IPS DF 6.9 (cell line): ENCODE measurements at regions not wholly inside any gene's neighbourhood (a gene's known extent, or its start where the extent isn't known, plus 50 kb on each side); places are given as distances from the start of the nearest gene placed in this dataset.
"Not testable (repeated sequence)": the region's sequence is repeated elsewhere in the genome, so short reads cannot be mapped to it uniquely, and the experiment has no call there.

Experiments used
- DNase-seq: peaks from one replicate; pipeline ENCODE4 v3.0.0-alpha.2; 2013; ENCODE audit warnings: low read depth, low spot score
- H3K27ac ChIP-seq: one replicate; pipeline ENCODE4 v1.5.1; 2013; ENCODE audit warnings: low read length, control low read depth
- H3K27me3 ChIP-seq: 2 replicates; pipeline ENCODE4 v1.6.1; 2013; ENCODE audit warnings: mild to moderate bottlenecking, low read length; ENCODE audit not compliant: control insufficient read depth, insufficient read depth
- H3K36me3 ChIP-seq: 2 replicates; pipeline ENCODE4 v1.6.1; 2013; ENCODE audit warnings: low read length; ENCODE audit not compliant: control insufficient read depth, insufficient read depth
- H3K4me1 ChIP-seq: 2 replicates; pipeline ENCODE4 v1.6.1; 2013; ENCODE audit warnings: low read length; ENCODE audit not compliant: control insufficient read depth, insufficient read depth
- H3K4me3 ChIP-seq: 2 replicates; pipeline ENCODE4 v1.5.1; 2013; ENCODE audit warnings: mild to moderate bottlenecking, low read length
- H3K9me3 ChIP-seq: 2 replicates; pipeline ENCODE4 v1.6.1; 2013; ENCODE audit warnings: low read length, inconsistent platforms; ENCODE audit not compliant: control insufficient read depth, insufficient read depth
- whole genome bisulfite sequencing: extraction: QIAGEN DNeasy Blood & Tissue Kit; methylation state at CpG from one replicate; pipeline ENCODE4 v1.1.7; 2013; ENCODE audit warnings: mixed read lengths, missing lambda C conversion rate; ENCODE audit not compliant: insufficient read length, insufficient coverage; 5-methylcytosine and 5-hydroxymethylcytosine counted together

DNA sequence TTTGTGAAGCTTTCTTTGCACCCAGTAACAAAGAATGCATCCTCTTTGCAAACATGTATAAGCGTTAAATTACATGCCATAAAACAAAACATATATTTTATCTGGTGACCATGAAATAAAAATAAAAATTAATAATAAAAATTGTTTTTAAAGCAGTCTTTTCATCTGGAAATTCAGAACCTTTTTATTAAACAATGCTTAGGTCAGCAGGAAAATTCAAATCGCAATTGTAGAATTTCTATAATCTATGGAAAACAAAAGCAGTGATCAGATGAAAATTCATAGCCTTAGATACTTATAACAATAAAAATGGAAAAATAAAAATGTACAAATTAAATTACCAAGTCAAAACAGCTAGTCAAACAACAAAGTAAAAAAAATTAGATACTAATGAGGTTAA is 435.9 kb upstream of the CHAC2 start:
- Histone ChIP-seq H3K4me3 (no peak overlapping the region), H3K9me3 (no peaks in the 10 kb centered on the region), H3K36me3 (no peaks in the 10 kb centered on the region), H3K27ac (no peak overlapping the region), H3K4me1 (no peaks in the 10 kb centered on the region), H3K27me3 (no peaks in the 10 kb centered on the region)
- WGBS: no CpG with 5 or more reads among the region's 2 CpGs
- DNase-seq: no peak

DNA sequence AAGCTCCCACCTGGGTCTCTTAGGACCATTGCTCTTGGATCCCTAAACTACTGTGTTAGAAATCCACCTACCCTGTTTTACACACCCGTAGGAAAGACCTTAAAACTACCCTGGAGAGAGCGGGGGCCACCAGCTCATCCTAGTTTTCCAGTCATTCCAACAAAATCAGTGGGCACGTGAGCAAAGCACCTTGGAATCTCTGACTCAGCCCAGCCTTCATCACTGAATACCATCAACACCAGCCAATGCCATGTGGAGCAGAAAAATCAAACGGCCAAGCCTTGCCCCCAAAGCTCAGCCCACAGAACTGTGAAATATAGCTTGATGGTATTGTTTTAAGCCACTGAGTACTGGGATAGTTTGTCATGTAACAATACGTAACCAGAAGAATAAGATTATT is 449.7 kb upstream of the CHAC2 start:
- Histone ChIP-seq H3K27me3 (no peaks in the 10 kb centered on the region), H3K36me3 (no peaks in the 10 kb centered on the region), H3K9me3 (no peaks in the 10 kb centered on the region), H3K27ac (no peak overlapping the region), H3K4me1 (no peaks in the 10 kb centered on the region), H3K4me3 (no peak overlapping the region)
- no CpG with 5 or more reads among the region's 5 CpGs for WGBS
- DNase-seq: no peak

DNA sequence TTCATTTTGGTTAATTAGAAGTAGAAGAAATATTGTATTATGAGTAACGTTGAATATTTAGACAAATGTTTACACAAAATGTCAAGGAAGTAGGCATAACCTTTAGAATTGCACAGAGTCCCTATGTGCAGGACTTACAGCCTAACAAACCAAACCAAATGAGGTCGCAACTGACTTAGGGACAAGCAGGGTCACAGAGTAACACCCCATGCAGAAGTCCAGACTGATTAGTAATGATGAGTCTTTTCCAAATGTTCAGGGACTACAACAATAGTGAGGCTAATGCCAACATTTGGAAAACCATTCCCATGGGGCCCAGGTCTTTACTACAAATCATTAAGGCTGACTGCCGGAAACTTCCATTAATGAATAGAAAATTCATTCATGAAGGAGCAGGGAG is 452.5 kb upstream of the CHAC2 start:
- no peak overlapping the region for H3K4me3 ChIP-seq
- H3K27me3 ChIP-seq: no peaks in the 10 kb centered on the region
- H3K4me1 ChIP-seq: no peaks in the 10 kb centered on the region
- H3K36me3 ChIP-seq: no peaks in the 10 kb centered on the region
- no peak for DNase-seq
- WGBS: 100% methylated on average over 1 of the region's 3 CpGs
- no peaks in the 10 kb centered on the region for H3K9me3 ChIP-seq
- no peak overlapping the region for H3K27ac ChIP-seq

DNA sequence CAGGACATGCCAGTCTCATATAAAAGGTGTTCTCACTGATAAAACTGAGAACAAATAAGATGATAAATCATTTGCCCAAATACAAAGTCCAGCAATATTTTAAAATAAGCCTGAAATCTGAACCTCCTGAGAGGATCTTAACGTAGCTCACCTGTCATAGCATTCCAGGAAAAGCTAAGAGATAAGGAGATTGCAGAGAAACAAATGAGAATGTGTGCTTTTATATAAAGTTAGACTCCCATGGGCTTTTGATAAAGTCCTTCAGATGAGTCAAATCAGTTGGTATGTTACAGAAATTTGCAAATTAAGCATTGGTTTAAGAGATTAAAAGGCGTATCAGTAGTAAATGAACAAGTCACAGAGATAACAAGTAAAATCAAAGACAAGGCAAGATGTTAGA is 452.9 kb upstream of the CHAC2 start:
- Histone ChIP-seq H3K4me1 (no peaks in the 10 kb centered on the region), H3K9me3 (no peaks in the 10 kb centered on the region), H3K27me3 (no peaks in the 10 kb centered on the region), H3K27ac (no peak overlapping the region), H3K36me3 (no peaks in the 10 kb centered on the region), H3K4me3 (no peak overlapping the region)
- WGBS: no CpG with 5 or more reads among the region's 2 CpGs
- DNase-seq: no peak

DNA sequence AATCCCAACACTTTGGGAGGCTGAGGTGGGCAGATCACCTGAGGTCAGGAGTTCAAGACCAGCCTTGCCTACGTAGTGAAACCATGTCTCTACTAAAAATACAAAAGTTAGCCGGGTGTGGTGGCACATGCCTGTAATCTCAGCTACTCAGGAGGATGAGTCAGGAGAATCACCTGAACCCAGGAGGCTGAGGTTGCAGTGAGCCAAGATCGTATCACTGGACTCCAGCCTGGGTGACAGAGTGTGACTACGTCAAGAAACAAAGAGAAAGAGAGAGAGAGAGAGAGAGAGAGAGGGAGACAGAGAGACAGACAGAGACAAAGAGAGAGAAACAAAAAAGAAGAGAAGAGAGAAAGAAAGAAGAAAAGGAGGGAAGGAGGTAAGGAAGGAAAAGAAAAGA is 454.0 kb upstream of the CHAC2 start:
- not testable (repeated sequence) for H3K9me3 ChIP-seq, H3K27ac ChIP-seq, H3K4me1 ChIP-seq, H3K4me3 ChIP-seq, DNase-seq, H3K36me3 ChIP-seq, H3K27me3 ChIP-seq
- WGBS: no CpG with 5 or more reads among the region's 4 CpGs

DNA sequence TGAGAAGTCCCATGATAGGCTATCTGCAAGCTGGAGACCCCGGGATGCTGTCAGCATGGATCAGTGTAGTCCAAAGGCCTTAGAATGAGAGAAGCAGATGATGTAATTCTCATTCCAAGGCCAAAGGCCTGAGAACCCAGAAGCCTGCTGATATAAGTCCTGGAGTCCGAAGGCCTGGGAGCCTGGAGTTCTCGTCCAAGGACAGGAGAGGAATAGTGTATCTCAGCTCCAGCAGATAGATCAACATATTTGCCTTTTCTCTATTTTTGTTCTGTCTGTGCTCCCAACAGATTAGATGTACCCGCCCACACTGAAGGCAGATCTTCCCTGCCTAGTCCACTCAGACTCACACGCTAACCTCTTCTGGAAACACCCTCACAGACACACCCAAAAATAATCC is 454.9 kb upstream of the CHAC2 start:
- no peak overlapping the region for H3K27ac ChIP-seq
- no CpG with 5 or more reads among the region's 5 CpGs for WGBS
- no peaks in the 10 kb centered on the region for H3K4me1 ChIP-seq
- no peak overlapping the region for H3K4me3 ChIP-seq
- H3K36me3 ChIP-seq: no peaks in the 10 kb centered on the region
- no peak for DNase-seq
- H3K9me3 ChIP-seq: no peaks in the 10 kb centered on the region
- no peaks in the 10 kb centered on the region for H3K27me3 ChIP-seq

DNA sequence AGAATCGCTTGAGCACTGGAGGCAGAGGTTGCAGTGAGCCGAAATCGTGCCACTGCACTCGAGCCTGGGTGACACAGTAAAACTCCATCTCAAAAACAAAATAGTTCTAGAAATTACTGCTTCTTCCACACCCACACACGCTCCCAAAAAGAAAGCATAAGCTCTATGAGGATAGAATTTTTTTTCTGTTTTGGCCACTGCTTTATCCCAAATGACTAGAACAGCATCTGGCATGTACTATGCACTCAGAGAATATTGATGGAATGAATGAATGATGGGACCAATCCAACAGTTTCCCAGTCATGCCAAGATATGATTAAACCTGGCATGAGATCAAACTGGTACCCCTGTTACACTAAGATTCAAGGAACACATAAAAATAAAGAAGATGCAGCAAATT is 455.4 kb upstream of the CHAC2 start:
- DNase-seq: no peak
- Histone ChIP-seq H3K36me3 (no peaks in the 10 kb centered on the region), H3K27ac (no peak overlapping the region), H3K9me3 (no peaks in the 10 kb centered on the region), H3K4me3 (no peak overlapping the region), H3K27me3 (no peaks in the 10 kb centered on the region), H3K4me1 (no peaks in the 10 kb centered on the region)
- no CpG with 5 or more reads among the region's 5 CpGs for WGBS

DNA sequence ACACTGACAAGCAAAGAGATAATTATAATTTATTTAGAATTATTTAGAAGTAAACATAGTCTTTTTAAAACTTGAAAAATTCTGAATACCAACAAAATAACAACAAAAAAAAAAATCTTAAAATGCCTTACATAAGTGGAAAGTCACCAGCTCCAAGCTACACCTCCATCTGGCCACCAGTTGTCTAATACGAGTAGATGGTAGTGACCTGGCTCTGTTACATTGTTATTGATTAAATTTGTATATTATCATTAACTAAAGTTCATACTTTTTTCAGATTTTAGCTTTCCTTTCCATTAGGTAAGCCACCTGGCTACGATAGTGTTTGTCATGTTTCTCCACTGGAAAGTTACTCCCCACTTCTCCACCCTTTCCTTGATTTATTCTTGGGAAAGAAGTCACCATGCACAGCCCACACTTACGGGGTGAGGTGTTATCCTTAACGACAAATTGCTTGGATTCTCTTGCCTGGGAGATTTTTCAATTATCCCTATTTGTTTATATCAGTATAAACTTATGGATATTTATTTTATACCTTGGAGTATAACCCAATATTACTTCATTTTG is 464.5 kb upstream of the CHAC2 start:
- no peaks in the 10 kb centered on the region for H3K36me3 ChIP-seq
- no peak for DNase-seq
- H3K27ac ChIP-seq: no peak overlapping the region
- H3K4me3 ChIP-seq: no peak overlapping the region
- no peaks in the 10 kb centered on the region for H3K27me3 ChIP-seq
- no peaks in the 10 kb centered on the region for H3K4me1 ChIP-seq
- H3K9me3 ChIP-seq: no peaks in the 10 kb centered on the region
- no CpG with 5 or more reads among the region's 4 CpGs for WGBS

DNA sequence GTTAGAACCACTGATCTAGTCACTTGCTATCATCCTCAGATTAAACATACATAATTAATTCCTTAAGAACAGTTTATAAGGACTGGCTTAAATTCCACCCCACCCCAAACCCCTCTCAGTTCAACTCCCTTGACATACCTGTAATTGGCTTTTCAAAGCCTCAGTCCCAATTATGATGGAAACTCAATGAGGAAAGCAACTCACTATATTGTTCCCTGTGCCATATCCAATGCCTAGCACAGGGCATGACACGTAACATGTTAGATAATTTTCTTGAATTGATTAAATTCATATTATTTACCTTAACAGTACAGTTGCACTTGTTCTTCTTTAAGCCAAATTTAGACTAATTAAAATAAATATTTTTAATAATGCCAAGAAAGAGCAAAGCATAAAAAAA is 465.1 kb upstream of the CHAC2 start:
- H3K4me1 ChIP-seq: no peaks in the 10 kb centered on the region

DNA sequence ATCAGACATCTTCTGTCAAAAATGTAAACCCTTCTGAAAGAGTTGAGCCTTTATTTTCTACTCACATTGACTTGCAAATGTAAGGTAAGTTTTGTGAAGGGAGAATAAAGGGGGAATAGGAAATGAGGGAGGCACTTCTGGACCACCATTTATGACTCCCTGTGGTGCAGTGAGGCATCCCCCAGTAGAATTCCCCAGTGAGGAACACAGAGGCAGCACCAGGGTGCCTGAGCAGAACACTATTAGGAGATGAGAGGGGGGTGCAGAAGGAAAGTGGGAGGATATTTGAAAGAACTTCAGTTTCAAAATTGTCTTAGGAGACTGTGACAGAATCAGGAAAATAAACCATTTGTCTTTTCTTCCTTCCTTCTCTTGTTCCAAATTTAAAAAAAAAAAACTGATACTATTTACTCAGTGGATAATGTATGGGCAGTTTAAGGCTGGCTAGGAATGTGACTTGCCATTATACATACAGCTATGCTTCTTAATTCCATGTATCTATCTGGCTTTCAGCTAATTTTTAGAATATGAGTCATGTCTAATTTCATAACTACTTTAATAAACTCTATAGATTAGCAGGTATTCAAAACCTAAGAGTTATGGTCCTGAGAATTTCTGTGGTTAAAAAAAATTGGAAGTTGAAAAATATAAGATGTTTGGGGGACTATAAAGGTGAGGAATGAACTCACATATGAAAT is 478.1 kb upstream of the CHAC2 start:
- no peaks in the 10 kb centered on the region for H3K27me3 ChIP-seq
- no peak overlapping the region for H3K27ac ChIP-seq
- H3K4me1 ChIP-seq: peaks cover 2% of the 10 kb centered on the region; the same call in 1 of the 2 replicates
- no peak for DNase-seq
- H3K9me3 ChIP-seq: no peaks in the 10 kb centered on the region
- H3K36me3 ChIP-seq: no peaks in the 10 kb centered on the region
- H3K4me3 ChIP-seq: no peak overlapping the region

More for the DNA sequence above, 465.1 kb upstream of the CHAC2 start:
- Histone ChIP-seq H3K27me3 (no peaks in the 10 kb centered on the region), H3K4me3 (no peak overlapping the region), H3K27ac (no peak overlapping the region), H3K9me3 (no peaks in the 10 kb centered on the region), H3K36me3 (no peaks in the 10 kb centered on the region)
- no CpG with 5 or more reads among the region's 1 CpG for WGBS
- no peak for DNase-seq

DNA sequence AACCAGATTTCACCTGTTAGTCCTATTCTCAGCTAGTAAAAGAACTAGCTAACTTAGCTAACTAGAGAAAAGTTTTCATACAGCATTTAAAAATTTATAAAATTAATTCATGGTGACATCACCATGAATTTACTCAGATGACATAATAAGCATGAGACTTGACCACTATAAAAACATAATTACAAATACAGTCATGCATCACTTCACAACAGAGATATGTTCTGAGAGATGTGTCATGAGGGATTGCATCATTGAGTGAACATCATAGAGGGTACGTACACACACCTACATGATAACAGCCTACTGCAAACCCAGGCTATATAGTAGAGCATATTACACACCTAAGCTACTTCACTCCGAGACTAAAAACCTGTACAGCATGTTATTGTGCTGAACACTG is 481.3 kb upstream of the CHAC2 start:
- H3K36me3 ChIP-seq: no peaks in the 10 kb centered on the region
- H3K9me3 ChIP-seq: no peaks in the 10 kb centered on the region
- H3K4me3 ChIP-seq: no peak overlapping the region
- H3K4me1 ChIP-seq: peaks cover 2% of the 10 kb centered on the region; the same call in 1 of the 2 replicates
- H3K27me3 ChIP-seq: no peaks in the 10 kb centered on the region
- no peak for DNase-seq
- no peak overlapping the region for H3K27ac ChIP-seq
- WGBS: no CpG with 5 or more reads among the region's 2 CpGs
